RWPE1 (cell line): ENCODE measurements at regions not wholly inside any gene's neighbourhood (a gene's known extent, or its start where the extent isn't known, plus 50 kb on each side); places are given as distances from the start of the nearest gene placed in this dataset.

ENCODE experiments used
- CTCF ChIA-PET: fragments of 350-600 bp; sonication (Branson Sonifier 250); formaldehyde crosslinking; extraction: SDS; loops from one replicate; lab custom pipeline; 2021; lab: Yijun Ruan, JAX
- POLR2A ChIA-PET: fragments of 400-600 bp; formaldehyde crosslinking; extraction: SDS; loops from one replicate; lab custom pipeline; 2020; ENCODE audit warnings: antibody characterized with exemption; ENCODE audit not compliant: low non-redundant PET; lab: Yijun Ruan, JAX
- DNase-seq: peaks from one replicate; pipeline ENCODE4 v3.0.0; 2012; ENCODE audit warnings: low spot score
- H3K27ac ChIP-seq: fragments of 450-650 bp; 2 replicates; pipeline ENCODE4 v1.5.1; 2017
- CTCF ChIP-seq: fragments of 450-650 bp; conservative IDR thresholded peaks from 2 replicates; pipeline ENCODE4 v1.5.1; 2017; ENCODE audit warnings: low read depth, mild to moderate bottlenecking

GRCh38 chr20:61023612-61024011 is 228.4 kb upstream of the CDH4 start:
- ChIA-PET CTCF (no interaction called here), POLR2A (no interaction called here)
- TF ChIP-seq CTCF, result no peak
- no peak for DNase-seq
- no peak overlapping the region for H3K27ac ChIP-seq

- CTCF ChIA-PET, result no interaction called here
- H3K27ac ChIP-seq, result no peak overlapping the region
- DNase-seq, result no peak
- POLR2A ChIA-PET, result no interaction called here
- no peak for TF ChIP-seq CTCF
These were observed 227.7 kb upstream of the CDH4 start for GRCh38 chr20:61024390-61024789.

GRCh38 chr20:61025536-61025935 is 226.5 kb upstream of the CDH4 start:
- TF ChIP-seq CTCF, result no peak
- no peak for DNase-seq
- ChIA-PET CTCF (interaction anchor here (0.6 to 0.7 kb wide), 2 partner anchors 100 to 200 kb away, joined by 3 to 7 read pairs; no protein-coding TSS in a partner anchor), POLR2A (no interaction called here)
- H3K27ac ChIP-seq, result no peak overlapping the region

GRCh38 chr20:61026173-61026572 is 225.9 kb upstream of the CDH4 start:
- DNase-seq, result no peak
- ChIA-PET POLR2A (no interaction called here), CTCF (interaction anchor here (0.6 kb wide), 1 partner anchor 201 kb away, joined by 3 read pairs; no protein-coding TSS in a partner anchor)
- no peak overlapping the region for H3K27ac ChIP-seq
- no peak for TF ChIP-seq CTCF

- CTCF ChIA-PET, result no interaction called here
- POLR2A ChIA-PET, result no interaction called here
- DNase-seq, result no peak
- TF ChIP-seq CTCF, result no peak
- H3K27ac ChIP-seq, result no peak overlapping the region
These were observed 225.3 kb upstream of the CDH4 start for GRCh38 chr20:61026731-61027130.

- no peak overlapping the region for H3K27ac ChIP-seq
- no peak for TF ChIP-seq CTCF
- ChIA-PET CTCF (interaction anchor here (0.6 kb wide), 1 partner anchor 18 kb away, joined by 3 read pairs; no protein-coding TSS in a partner anchor), POLR2A (no interaction called here)
- DNase-seq, result no peak
These were observed 224.8 kb upstream of the CDH4 start for GRCh38 chr20:61027218-61027617.

GRCh38 chr20:61030130-61030529 is 221.9 kb upstream of the CDH4 start:
- ChIA-PET POLR2A (no interaction called here), CTCF (interaction anchor here (1.0 kb wide), 1 partner anchor 9 kb away, joined by 5 read pairs; no protein-coding TSS in a partner anchor)
- no peak overlapping the region for H3K27ac ChIP-seq
- DNase-seq, result no peak
- no peak for TF ChIP-seq CTCF
